ENCODE measurements at regions not wholly inside any gene's neighbourhood (a gene's known extent, or its start where the extent isn't known, plus 50 kb on each side); places are given as distances from the start of the nearest gene placed in this dataset.

DNA sequence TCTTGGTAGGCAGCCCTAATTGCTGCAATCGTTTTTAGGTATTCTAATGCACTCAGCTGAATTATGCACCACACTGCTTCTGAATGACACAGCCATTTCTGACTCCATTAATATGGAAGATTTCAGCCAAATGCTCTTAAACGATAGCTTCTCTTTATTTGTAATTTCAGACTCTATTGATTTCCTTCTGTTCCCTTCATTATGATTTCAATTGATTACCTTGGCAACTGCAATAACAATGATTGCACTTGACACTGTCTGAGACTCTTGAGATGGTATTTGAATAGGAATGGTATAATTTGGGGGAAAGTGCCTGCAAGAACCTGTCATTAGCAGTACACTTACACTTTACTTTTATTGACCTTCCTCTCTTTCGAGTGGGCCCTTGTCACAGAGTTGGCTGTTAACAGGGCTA lies 296.1 kb upstream of the DMAC1 start:
- TF ChIP-seq, protein P1, sequence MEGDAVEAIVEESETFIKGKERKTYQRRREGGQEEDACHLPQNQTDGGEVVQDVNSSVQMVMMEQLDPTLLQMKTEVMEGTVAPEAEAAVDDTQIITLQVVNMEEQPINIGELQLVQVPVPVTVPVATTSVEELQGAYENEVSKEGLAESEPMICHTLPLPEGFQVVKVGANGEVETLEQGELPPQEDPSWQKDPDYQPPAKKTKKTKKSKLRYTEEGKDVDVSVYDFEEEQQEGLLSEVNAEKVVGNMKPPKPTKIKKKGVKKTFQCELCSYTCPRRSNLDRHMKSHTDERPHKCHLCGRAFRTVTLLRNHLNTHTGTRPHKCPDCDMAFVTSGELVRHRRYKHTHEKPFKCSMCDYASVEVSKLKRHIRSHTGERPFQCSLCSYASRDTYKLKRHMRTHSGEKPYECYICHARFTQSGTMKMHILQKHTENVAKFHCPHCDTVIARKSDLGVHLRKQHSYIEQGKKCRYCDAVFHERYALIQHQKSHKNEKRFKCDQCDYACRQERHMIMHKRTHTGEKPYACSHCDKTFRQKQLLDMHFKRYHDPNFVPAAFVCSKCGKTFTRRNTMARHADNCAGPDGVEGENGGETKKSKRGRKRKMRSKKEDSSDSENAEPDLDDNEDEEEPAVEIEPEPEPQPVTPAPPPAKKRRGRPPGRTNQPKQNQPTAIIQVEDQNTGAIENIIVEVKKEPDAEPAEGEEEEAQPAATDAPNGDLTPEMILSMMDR (IDR thresholded peaks at IDR 0.05; ENCODE audit: control extremely low read depth in 1 of 3, insufficient read depth in 1 of 3, low read depth in 1 of 3, low read length in 3 of 3) = no peak
- TF ChIP-seq SP2 (IDR thresholded peaks at IDR 0.05; ENCODE audit: low read length) (no peak), POLR2A (IDR thresholded peaks at IDR 0.05; ENCODE audit: control extremely low read depth in 1 of 2, low read depth in 2 of 2, low read length in 2 of 2) (no peak), NRF1 (IDR thresholded peaks at IDR 0.05; ENCODE audit: low read depth, low read length) (no peak), CHD1 (IDR thresholded peaks at IDR 0.05; ENCODE audit: low read depth, low read length) (no peak)
